ENCODE measurements at regions not wholly inside any gene's neighbourhood (a gene's known extent, or its start where the extent isn't known, plus 50 kb on each side); places are given as distances from the start of the nearest gene placed in this dataset.

DNA sequence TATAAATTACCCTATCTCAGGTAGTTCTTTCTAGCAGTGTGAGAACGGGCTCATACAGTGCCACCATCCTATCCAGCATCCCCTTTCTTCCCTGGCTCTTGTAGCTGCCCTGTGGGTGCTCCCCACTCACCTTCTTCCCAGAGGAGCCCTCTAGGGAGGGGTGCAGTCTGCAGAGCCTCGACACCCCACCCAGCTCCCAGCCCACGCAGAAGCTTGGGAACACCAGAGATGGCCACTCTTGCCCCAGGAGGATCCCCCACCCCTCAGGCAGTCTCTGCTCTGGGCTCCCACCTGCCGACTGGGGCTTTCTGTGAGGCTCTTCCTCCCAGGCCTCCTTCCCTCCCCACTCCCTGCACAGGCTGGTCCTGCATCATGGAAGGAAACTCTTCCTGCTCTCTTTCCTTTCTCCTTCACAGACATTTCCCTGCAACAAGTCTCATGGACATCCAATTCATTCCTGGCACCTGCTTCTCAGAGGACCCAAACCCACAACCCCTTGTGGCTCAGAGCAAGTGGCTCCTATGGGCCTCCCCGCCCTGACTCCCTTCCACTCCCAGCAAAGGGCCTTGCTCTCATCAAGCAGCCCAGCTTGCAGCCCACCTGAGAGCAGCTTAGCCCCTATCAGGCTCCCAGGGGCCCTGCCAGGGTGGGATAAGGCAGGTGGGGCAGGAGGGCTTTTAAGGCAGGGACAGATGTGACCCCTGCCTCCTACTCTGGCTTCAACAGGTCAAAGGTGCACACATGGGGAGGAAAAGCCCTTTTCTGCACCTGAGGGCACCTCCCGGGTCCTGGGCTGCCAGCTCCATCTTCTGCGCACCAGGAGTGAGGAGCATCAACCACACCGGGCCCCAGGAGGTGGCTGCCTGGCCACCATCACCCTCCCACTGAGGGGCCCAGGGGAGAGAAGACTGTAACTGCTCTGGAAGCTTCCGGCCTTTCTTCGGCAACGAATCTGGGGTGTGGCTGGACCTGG, 263.8 kb upstream of the TNRC6C start:
- DNase-seq (ENCODE audit: low read depth), result no peak

DNA sequence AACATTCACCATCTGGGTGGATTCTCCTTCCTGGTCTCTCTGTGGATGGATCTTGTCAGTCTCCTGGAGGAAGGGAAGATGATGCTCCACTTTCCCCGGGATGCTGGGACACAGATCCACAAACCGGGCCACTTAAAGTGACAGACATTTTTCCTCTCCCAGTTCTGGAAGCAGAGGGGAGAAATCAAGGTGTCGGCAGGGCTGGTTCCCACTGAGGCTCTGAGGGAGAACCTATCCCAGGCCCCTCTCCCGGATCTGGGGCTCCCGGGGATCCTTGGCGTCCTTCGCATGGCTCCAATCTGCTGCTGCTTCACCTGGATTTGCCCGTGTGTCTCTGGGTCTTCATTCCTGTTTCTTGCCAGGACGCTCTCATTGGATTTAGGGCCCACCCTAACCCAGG, 263.1 kb upstream of the TNRC6C start:
- no peak for DNase-seq (ENCODE audit: low read depth)

DNA sequence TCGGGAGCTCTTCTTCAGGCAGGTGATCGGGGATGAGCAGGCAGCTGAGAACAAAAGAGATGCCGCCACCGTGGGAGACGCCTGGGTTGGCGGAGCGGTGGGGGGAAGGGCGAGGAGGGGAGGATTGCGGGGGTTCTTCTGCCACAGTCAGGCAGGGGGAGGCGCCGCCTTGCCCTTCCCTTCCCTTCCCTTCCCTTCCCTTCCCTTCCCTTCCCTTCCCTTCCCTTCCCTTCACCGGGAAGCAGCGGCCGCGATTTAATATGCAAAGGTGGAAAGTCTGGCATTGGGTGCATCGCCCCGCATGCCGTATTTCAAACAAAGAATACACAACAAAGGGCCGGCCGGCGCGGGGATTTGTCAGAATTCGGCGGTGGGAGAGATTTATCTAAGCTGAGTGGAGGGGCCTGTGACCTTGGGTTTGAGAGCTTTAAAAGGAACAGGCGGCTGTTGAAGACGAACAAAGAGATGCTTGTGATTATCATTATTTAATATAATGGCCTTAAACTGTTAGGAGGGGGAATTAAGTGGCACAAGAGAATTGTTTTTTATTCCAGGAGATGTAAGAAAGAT, 262.3 kb upstream of the TNRC6C start:
- DNase-seq (ENCODE audit: low read depth), result no peak

DNA sequence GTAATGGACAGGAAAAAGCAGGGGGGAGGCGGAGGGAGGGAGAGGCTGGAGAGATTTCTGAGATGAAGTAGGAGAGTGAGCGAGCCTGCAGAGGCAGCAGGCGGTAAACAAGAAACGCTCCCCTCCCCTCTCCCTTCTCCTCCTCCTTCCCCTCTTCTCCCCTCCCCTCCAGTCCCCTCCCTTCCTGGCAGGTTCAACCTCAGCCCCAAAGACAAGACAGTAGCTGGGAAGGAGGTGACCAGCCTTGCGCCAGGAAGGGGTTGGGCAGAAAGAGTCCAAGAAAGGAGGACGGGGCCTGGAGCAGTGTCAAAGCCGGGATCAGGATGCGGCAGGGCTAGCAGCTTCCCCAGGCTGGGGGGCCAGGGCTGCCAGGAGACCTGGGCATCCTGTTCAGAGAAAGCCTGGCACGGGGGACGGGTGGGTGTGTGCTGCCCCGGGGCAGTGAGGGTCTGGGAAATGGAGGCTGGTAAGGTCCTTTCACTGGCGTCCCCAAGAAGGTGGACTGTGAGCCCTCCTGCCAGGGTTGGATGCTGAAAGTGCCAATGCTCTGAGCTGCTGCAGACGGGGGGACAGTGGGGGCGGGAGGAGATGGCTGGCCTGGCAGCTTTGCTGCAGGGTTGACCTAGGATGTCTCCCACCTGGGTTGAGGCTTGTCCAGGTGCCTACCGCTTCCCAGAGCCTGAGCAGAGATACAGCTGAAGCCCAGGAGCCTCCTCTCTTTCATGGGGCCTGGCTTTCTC, 261.6 kb upstream of the TNRC6C start:
- no peak for DNase-seq (ENCODE audit: low read depth)

DNA sequence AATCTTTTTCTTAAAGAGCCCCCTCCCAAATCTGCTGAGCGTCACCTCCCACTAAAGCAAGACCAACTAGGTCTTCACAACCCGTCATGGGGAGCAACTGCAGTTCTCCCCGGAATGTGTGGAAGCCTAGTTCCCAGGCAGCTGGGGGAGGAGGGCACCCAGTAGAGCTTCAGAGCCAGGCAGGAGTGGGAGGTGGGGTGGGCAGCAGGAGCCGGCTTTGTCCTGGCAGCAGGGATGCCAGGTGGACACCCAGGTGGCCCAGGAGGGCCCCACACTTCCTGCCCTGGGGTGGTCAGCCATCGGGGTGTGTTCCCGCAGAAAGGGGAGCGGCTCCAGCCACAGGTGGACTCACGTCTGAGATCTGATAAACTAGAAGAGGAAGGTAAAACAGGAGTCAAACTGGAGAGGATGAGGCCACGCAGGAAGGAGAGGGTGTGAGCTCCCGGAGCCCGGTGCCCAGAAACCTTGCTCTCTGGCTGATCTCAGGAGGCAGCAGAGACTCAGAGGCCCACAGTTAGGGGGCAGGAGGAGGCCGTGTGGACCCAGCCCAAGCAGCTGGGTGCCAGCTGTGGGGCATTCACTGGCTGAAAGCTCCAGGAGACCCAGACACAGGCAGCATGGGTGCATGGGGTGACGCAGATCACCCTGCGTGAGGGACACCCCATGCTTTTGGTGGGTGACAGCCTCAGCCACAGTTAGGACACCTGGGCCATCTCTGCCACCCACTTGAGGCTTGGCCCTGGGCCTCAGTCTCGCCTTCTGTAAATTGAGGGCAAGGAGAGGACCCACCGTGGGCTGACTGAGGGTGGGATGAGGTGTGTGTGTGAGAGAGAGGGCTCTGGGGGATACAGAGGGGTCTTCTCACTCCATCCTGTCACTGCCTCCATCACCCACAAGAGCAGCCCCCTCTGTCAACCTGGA, 260.8 kb upstream of the TNRC6C start:
- DNase-seq (ENCODE audit: low read depth), result no peak

DNA sequence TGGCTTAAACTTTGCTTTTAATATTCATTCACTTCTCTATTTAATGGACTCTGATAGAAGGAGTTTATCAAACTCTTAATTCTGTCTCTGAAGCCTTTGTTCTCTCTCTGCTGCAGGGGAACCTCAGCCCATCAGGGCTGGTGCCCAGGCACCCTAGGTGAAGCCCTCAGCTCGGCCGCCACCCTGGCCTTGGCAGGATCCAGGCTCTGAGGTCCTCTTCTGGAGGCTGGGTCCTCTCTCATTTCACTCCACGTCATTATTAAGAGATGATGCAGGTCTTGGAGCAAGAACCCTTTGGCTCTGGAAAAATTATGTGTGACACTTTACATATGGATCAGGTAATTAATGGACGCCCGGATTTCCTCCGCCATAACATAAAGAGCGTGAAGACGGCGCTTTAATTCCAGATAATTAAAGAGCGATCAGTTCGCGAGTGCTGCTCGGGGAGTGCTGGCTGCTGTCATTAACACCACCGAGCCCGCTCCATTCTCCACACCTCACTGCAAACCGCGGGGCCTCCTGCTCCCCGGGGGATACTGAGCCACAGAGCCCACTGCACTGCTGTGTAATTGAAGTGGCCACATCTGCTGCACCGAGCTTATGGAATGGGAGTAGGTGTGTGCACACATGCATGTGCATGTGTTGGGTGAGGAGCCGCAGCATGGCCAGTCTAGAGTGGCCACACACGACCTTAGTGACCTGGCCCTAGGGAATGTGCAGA, 259.4 kb upstream of the TNRC6C start:
- no peak for DNase-seq (ENCODE audit: low read depth)

DNA sequence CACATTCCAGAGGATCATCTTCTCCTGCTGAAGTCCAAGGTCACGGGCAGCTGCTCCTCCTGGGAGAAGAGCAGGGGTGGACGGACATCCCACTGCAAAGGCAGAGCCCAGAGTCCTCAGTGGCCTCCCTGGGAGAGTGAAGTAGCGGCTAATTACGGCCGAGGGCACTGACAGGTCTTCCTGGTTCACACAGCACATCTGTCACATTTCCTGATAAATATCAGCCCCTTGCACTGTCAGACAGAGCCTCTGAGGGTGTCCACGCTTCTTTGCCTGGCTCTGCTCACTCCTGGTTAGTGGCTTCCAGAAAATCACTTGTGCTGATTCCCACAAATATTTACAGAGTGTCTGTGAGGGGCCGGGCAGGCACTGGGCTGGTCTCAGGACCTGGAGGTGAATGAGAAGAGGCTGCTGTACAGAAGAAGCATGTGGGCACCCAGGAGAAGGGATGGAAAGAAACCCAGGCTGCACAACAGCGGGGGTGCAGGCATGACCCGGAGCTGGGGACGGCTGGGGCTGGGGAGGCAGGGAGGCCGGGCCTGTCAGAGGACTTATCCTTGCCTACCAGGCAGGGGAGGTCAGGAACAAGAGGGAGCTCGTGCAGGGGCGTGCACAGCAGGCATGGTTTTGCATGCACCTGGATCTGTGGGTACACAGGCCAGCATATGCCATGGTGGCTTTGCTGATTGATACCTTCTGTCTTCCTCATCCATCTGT, 258.2 kb upstream of the TNRC6C start:
- no peak for DNase-seq (ENCODE audit: low read depth)

DNA sequence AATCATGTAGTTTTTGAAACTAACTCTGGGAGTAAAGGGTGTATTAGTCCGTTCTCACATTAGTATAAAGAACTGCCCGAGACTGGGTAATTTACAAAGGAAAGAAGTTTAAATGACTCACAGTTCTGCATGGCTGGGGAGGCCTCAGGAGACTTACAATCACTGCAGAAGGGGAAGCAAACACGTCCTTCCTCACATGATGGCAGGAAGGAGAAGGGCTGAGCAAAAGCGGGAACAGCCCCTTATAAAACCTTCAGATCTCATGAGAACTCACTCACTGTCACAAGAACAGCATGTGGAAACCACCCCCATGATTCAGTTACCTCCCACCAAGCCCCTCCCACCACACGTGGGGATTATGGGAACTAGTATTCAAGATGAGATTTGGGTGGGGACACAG, 256.5 kb upstream of the TNRC6C start:
- DNase-seq (ENCODE audit: low read depth), result no peak

DNA sequence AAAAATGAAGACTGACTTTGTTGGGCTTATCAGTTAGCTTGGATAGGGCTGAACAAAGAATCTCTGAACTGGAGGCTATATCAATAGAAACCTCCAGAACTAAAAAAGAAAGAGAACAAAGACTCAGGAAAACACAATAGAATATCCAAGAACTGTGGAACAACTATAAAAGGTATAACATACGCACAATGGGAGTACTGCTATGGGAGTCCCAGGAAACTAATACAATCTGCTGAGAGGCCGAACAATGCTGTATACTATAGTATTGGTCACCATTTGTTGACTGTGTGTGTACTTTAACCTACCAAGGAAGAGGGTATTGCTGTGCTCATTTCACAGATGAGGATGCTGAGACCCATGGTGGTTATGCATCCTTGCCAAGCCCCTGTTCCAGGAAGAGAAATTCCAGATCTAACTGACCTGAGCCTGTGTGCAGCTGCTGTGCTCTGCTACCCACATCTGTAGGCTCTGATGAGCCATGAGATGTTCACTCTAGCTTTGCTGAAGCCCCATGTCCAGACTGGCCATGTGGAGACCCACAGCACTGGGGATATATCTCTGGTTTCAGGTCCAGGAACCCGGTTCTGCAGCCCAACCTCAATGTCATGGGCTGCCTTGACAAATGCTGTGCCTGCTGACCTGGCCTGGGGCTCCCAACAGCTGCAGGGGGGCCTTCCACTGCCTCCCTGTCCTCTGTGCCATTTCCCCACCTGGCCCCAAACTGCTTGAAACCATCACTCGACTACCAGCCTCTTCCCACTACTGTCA, 254.3 kb upstream of the TNRC6C start:
- no peak for DNase-seq (ENCODE audit: low read depth)

DNA sequence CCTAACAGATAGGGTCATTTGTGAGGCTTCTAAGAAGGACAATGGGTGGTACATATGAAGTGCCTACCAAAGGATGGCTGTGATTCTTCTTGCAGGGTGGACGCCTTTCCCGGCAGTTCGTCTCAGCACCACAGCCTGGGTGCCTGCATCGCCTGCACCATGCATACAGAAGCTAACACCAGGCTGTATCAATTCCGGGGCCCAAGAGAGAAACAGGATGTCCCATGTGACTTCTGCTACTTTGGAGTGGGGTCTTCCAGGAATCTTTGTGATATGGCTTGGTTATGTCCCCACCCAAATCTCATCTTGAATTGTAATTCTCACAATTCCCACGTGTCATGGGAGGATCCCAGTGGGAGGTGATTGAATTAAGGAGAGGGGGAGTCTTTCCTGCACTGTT, 251.6 kb upstream of the TNRC6C start:
- DNase-seq (ENCODE audit: low read depth), result no peak

DNA sequence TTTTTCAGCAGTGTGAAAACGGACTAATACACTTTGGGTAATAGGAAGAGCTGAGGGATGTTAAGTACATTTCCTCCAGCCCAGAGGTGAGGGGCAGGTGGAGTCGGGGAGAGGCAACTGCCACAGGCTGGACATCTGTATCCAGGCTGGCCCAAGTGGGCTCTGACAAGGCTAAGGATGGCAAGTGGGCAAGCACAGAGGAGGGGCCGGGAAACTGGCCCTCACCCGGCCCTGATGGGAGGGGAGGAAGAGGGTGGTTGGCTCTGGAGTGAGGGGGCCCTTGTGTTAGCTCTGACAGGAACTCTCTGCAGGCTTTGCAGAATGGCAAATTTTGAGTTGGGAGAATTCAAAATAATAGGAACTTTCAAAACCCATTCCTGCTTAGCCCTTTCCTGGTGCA, 251.0 kb upstream of the TNRC6C start:
- DNase-seq (ENCODE audit: low read depth), result no peak

DNA sequence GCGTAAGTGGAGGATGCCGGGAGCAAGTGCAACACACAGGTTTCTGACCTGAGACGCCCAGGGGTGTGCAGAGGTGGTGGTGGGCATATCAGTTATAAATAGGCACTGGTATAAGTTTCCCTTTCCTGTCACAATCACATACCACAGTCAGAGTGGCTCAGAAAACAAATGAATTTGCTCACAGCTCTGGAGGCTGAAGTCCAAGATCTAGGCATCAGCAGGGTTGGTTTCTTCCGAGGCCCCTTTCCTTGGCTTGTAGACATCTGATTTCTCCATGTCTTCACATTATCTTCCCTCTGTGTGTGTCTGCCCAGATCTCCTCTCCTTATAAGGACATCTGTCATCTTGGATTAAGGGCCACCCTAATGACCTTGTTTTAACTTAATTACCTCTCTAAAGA, 250.5 kb upstream of the TNRC6C start:
- no peak for DNase-seq (ENCODE audit: low read depth)

DNA sequence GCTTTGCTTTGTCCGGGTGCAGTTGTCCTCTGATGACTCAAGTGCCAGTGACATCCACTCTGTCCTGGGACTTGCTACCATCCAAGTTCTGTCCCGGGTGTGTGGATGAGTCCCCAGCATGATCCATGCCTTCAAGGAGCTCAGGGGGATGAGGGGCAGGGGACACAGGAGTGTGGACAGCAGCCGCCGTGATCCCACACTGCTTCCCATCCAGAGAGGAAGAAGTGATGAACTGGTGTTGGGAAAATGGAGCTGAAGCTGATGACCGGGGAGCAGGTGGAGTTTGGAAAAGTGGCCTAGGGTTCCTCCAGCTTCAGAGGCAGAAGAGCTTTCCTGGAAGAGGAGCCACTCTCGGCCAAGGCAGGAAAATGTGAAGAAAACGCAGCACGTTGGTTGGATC, 249.6 kb upstream of the TNRC6C start:
- DNase-seq (ENCODE audit: low read depth), result no peak

DNA sequence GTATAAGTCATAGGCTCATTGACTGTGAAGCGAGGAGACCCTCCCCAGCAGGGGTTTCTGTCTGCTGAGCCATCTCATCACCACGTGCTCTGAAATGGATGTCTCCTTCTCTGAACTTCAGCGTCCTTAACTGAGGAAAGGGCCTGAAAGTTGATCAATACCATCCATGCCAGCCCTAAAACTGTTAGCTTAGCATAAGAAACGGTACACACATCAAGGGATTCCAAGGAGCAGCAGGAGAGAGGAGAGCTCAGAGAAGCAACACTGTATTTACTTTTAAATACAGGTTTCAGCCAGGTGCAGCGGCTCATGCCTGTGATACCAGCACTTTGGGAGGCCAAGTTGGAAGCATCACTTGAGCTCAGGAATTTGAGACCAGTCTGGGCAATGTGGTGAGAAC, 248.9 kb upstream of the TNRC6C start:
- no peak for DNase-seq (ENCODE audit: low read depth)

DNA sequence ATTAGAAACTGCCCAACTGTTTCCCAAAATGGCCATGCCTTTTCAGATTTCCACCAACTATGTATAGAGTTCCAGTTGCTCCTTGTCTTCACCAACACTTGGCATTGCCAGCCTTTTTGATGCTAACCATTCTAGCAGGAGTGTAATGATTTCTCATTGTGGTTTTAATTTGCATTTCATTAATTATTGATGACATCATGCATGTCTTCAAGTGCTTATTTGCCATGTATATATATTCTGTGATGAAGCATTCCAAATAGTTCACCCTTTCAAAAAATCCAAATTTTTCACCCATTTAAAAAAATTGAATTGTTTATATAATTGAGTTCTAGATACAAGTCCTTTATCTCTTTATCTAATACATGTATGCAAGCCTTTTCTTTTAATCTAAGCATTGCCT, 245.9 kb upstream of the TNRC6C start:
- no peak for DNase-seq (ENCODE audit: low read depth)

DNA sequence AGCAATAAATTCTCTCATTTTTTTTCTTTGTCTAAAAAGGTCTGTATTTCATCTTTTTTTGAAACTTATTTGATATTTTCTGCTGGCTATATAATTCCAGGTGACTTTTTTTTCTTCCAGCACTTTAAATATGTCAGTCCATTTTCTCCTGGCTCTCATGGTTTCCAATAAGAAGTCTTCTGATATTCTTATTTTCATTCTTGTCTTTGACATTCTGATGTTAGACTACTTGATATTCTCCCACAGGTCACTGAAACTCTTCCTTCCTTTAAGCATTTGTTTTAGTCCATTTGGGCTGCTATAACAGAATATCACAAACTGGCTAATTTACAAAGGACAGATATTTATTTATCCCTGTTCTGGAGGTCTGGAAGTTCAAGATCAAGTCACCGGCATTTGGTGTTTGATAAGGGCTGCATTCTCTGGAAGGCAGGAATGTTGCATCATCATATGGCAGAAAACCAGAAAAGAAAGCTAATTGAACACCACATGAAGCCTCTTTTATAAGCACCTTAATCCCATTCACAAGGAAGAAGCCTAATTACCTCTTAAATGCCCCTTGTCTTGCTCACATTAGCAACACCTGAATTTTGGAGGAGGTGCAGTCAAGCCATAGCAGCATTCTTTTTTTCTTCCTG, 242.1 kb upstream of the TNRC6C start:
- DNase-seq (ENCODE audit: low read depth), result no peak

DNA sequence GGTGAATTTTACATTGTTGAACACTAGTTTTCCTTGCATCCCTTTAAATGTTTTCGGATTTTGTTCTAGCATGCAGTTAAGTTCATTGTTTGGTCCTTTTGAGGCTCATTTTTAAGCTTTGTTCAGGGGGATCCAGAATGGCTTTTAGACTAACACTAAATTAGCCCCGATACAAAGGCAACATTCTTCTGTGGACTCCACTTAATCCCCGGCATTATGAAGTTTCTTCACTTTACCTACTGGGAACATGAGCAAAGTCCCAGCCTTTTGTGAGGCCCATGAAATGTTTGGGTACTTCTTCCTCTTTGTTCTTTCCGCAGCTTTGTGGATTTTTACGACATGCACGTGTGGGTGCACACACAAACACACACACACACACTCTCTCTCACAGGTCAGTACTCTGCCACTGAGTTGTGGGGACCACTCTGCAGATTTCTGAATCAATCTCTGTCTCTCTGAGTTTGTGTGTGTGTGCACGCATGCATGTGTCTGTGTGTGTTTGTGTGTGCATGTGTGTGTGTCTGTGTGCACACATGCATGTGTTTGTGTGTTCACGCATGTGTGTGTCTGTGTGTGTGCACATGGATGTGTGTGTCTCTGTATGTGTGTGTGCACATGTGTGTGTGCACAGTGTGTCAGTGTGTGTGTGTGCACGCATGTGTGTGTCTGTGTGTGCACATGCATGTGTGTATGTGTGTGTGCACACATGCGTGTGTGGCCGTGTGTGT, 240.4 kb upstream of the TNRC6C start:
- DNase-seq (ENCODE audit: low read depth), result no peak

DNA sequence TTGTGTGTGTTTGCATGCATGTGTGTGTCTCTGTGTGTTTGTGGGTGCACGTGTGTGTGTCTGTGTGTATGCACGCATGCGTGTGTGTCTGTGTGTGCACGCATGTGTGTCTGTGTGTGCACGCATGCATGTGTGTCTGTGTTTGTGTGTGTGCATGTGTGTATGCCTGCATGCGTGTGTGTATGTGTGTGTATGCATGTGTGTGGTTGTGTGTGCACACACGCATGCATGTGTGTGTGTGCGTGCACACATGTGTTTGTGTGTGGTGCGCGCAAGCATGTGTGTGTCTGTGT, 239.9 kb upstream of the TNRC6C start:
- DNase-seq (ENCODE audit: low read depth), result no peak

DNA sequence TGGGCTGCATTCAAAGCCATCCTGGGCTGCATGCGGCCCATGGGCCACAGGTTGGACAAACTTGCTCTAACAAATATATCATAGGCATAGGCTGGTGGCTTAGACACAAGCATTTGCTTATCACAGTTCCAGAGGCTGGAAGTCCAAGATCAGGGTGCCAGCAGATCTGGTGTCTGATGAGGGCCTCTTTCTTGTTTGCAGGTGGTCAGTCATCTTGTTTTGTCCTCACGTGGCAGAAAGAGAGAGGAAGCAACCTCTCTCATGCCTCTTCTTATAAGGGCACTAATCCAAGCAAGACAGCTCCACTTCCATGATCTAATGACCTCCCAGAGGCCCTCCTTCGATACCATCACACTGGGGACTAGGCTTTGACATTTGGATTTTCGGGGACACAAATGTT, 238.7 kb upstream of the TNRC6C start:
- DNase-seq (ENCODE audit: low read depth), result no peak

Measured in Daoy (cell line).